Stimulated activated CD4-positive, alpha-beta T cell treated with anti-CD3 and anti-CD28 coated beads, Interleukin-12 subunit alpha, Interleukin-12 subunit beta, amount 100 ng/mL, for 24 hours (primary cell): ENCODE measurements at regions not wholly inside any gene's neighbourhood (a gene's known extent, or its start where the extent isn't known, plus 50 kb on each side); places are given as distances from the start of the nearest gene placed in this dataset.

ENCODE experiments used
- DNase-seq, 2 experiments: peaks; one replicate each; pipeline ENCODE4 v3.0.0-alpha.2; 2020; ENCODE audit warnings: low read depth in 2 of 2

DNA sequence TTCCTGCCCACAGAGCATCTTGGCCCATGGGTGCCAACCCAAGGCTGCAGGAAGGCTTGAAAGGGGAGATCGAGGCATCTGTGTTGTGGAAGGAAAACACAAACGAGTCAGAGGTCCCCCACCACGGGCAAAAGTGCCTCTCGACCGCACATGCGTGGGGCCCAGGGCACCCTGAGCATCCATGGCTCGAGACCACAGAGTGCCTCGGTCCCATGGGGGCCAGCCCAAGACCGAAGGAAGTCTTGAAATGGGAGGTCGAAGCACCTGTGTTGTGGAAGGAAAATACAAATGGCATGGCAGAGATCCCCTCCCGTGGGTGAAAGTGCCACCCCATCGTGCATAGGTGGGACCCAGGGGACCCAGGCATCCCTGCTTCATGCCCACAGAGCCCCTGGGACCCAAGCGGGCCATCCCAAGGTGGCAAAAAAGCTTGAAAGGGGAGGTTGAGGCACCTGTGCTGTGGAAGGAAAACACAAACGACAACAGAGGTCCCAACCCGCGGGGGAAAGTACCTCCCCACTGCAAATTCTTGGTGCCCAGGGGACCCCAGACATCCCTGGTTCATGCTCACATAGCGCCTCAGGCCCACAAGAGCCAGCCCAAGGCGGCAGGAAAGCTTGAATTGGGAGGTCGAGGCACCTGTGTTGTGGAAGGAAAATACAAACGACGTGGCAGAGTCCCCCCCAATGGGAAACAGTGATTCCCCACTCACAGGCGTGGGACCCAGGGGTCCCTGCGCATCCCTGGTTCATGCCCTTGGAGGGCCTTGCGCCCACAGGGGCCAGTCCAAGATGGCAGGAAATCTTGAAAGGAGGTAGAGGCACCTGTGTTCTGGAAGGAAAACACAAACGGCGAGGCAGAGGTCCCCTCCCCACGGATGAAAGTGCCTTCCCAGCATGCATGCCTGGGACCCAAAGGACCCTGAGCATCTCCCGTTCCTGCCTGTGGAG is 373.0 kb downstream of the ALG10 start:
- DNase-seq: no peak

DNA sequence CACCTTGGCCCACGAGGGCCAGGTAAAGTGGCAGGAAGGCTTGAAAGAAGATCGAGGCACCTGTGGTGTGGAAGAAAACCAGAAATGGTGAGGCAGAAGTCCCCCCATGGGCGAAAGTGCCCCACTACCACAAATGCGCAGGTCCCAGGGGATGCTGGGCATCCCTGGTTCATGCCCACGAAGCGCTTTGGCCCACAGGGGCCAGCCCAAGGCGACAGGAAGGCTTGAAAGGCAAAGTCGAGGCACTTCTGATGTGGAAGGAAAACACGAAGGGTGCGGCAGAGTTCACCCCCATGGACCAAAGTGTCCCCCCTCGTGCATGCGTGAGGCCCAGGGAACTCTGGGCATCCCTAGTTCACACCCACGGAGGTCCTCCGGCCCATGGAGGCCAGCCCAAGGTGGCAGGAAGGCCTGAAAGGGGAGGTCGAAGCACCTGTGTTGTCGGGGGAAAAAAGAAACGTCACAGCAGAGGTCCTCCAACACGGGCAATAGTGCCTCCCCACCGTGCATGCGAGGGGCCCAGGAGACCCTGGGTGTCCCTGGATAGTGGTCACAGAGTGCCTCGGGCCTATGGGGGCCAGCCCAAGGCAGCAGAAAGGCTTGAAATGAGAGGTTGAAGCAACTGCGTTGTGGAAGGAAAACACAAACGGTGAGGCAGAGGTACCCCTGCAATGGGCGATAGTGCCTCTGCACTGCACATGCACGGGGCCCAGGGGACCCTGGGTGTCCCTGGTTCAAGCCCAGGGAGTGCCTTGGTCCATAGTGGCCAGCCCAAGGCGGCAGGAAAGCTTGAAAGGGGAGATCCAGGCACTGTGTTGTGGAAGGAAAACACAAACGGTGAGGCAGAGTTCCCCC is 373.9 kb downstream of the ALG10 start:
- no peak for DNase-seq

DNA sequence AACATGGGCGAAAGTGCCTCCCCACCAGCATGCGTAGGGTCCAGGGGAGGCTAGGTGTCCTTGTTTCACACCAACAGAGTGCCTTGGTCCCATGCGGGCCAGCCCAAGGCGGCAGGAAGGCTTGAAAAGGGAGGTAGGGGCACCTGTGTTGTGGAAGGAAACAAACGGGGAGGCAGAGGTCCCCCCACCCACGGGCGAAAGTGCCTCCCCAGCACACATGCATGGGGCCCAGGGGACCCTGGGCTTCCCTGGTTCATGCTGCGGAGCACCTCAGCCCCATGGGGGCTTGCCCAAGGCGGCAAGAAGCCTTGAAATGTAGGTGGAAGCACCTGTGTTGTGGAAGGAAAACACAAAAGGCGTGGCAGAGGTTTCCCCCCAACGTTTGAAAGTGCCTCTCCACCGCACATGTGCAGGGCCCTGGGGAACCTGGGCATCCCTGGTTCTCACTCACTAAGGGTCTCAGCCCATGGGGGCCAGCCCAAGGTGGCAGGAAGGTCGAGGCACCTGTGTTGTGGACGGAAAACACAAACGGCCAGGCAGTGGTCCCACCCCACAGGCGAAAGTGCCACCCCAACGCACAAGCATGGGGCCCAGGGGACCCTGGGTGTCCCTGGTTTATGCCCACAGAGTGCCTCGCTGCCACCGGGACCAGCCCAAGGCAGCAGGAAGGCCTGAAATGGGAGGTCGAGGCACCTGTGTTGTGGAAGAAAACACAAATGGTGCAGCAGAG is 374.7 kb downstream of the ALG10 start:
- no peak for DNase-seq

DNA sequence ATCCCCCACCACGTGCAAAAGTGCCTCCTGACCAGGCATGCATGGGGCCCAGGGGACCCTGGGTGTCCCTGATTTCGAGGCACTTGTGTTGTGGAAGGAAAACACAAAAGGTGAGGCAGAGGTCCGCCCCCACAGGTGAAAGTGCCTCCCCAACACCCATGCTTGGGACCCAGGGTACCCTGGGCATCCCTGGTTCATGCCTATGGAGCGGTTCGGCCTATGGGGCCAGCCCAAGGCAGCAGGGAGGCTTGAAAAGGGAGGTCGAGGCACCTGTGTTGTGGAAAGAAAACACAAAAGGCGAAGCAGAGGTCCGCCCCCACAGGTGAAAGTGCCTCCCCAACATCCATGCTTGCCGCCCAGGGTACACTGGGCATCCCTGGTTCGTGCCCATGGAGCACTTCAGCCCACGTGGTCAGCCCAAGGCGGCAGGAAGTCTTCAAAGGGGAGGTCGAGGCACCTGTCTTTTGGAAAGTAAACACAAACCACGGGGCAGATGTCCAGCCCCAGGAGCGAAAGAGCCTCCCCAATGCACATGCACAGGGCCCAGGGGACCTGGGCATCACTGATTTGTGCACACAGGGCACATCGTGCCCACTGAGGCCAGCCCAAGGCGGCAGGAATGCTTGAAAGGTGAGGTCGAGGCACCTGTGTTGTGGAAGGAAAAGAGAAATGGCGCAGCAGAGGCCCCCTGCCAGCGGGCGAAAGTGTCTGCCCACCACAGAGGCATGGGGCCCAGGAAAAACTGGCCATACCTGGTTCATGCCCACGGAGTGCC is 375.5 kb downstream of the ALG10 start:
- no peak for DNase-seq

DNA sequence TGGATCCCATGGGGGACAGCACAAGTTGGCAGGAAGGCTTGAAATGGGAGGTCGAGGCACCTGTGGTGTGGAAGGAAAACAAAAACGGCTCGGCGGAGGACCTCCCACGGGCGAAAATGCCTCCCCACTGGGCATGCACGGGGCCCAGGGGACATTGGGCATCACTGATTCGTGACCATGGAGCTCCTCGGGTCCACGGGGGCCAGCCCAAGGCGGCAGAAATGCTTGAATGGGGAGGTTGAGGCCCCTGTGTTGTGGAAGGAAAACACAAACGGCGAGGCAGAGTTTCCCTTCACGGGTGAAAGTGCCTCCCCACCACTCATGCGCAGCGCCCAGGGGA is 376.0 kb downstream of the ALG10 start:
- DNase-seq: no peak

DNA sequence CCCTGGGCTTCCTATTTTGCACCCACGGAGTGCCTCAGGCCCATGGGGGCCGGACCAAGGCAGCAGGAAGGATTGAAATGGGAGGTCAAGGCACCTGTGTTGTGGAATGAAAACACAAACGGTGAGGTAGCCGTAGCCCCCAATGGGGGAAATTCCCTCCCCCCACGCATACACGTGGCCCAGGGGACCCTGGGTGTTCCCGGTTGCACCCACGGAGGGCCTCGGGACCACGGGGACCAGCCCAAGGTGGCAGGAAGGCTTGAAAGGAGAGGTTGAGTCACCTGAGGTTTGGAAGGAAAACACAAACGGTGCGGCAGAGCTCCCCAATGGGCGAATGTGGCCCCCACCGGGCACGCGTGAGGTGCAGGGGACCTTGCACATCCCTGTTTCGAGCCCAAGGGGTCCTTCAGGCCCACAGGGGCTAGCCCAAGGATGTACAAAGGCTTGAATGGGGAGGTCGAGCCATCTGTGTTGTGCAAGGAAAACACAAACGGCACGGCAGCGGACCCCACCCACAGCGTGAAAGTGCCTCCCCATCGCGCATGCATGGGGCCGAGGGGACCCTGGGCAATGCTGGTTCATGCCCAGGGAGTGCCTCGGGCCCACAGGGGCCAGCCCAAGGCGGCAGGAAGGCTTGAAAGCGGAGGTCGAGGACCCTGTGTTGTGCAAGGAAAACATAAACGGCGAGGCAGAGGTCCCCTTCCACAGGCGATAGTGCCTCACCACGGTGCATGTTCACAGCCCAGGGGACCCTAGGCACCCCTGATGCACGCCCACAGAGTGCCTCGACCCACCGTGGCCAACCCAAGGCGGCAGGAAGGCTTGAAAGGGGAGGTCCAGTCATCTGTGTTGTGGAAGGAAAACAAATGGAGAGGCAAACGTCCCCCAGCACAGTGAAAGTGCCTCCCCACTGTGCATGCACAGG is 376.7 kb downstream of the ALG10 start:
- DNase-seq: no peak

DNA sequence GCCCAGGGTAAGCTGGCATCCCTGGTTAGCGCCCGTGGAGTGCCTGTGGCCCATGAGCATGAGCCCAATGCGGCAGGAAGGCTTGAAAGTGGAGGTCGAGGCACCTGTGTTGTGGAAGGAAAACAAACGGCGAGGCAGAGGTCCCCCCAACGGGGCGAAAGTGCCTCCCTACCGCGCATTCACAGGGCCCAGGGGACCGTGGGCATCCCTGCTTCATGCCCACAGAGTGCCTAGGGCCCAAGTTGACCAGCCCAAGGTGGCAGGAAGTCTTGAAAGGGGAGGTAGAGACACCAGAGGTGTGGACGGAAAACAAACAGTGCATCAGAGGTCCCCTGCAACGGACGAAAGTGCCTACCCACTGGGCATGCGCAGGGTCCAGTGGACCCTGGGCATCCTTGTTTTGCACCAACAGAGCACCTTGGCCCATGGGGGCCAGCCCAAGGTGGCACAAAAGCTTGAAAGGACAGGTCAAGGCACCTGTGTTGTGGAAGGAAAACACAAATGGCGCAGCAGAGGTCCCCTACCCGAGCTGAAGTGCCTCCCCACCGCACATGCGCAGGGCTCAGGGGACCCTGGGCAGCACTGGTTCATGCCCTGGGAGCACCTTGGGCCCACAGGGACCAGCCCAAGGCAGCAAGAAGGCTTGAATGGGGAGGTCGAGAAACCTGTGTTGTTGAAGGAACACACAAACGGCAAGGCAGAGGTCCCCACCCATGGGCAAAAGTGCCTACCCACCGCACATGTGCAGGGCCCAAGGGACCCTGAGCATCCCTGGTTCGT is 377.5 kb downstream of the ALG10 start:
- DNase-seq: no peak

DNA sequence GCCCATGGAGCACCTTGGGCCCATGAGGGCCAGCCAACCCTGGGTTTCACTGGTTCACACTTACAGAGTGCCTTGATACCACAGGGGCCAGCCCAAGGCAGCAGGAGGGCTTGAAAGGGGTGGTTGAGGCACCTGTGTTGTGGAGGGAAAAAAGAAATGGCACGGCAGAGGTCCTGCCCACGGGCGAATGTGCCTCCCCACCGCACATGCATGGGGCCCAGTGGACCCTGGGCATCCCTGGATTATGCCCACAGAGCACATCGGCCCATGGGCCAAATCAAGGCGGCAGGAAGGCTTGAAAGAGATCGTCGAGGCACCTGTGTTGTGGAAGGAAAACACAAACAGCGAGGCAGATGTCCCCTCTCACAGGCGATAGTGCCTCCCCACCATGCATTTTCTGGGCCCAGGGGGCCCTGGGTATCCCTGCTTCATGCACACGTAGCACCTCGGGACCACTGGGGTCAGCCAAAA is 378.1 kb downstream of the ALG10 start:
- no peak for DNase-seq

DNA sequence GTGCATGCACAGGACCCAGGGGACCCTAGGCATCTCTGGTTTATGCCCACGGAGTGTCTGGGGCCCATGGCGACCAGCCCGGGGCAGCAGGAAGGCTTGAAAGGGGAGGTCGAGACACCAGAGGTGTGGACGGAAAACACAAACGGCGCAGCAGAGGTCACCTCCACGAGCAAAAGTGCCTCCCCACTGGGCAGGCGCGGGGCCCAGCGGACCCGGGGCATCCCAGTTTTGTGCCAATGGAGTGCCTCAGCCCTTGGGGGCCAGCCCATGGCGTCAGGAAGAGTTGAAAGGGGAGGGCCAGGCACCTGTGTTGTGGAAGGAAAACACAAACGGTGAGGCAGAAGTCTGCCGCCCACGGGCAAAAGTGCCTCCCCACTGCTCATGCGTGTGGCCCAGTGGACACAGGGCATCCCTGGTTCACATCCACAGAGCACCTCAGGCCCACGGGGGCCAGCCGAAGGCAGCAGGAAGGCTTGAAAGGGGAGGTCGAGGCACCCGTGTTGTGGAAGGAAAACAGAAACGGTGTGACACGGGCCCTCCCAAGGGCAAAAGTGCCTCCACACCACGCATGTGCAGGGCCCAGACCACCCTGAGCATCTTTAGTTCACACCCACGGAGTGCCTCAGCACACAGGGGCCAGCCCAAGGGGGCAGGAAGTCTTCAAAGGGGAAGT is 378.8 kb downstream of the ALG10 start:
- no peak for DNase-seq

DNA sequence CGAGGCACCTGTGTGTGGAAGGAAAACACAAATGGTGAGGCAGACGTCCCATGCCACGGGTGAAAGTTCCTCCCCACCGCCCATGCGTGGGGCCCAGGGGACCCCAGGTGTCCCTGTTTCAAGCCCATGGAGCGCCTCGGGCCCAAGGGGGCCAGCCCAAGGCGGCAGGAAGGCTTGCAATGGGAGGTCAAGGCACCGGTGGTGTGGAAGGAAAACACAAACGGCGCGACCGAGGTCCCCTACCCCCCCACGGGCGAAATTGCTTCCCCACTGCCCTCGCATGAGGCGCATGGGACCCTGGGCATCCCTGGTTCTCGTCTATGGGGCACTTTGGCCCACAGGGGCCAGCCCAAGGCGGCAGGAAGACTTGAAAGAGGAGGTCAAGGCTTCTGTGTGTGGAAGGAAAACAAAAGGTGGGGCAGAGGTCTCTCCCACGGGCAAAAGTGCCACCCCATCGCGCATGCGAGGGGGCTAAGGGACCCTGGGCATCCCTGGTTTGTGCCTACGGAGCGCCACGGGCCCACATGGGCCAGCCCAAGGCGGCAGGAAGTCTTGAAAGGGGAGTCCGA is 379.4 kb downstream of the ALG10 start:
- DNase-seq: no peak

DNA sequence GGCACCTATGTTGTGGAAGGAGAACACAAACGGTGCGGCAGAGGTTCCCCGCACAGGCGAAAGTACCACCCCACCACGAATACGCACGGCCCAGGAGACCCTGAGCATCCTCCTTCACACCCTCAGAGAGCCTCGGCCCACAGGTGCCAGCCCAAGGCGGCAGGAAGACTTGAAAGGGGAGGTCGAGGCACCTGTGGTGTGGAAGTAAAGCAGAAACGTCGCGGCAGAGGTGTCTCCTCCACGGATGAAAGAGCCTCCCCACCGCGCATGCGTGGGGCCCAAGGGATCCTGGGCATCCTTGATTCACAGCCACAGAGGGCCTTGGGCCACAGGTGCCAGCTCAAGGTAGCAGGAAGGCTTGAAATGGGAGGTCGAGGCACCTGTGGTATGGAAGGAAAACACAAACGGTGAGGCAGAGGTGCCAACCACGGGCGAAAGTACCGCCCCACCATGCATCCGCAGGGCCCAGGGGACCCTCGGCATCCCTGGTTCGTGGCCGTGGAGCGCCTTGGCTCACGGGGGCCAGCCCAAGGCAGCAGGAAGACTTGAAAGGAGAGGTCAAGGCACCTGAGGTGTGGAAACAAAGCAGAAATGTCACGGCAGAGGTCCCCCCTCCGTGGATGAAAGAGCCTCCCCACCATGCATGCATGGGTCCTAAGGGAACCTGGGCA is 380.1 kb downstream of the ALG10 start:
- no peak for DNase-seq

DNA sequence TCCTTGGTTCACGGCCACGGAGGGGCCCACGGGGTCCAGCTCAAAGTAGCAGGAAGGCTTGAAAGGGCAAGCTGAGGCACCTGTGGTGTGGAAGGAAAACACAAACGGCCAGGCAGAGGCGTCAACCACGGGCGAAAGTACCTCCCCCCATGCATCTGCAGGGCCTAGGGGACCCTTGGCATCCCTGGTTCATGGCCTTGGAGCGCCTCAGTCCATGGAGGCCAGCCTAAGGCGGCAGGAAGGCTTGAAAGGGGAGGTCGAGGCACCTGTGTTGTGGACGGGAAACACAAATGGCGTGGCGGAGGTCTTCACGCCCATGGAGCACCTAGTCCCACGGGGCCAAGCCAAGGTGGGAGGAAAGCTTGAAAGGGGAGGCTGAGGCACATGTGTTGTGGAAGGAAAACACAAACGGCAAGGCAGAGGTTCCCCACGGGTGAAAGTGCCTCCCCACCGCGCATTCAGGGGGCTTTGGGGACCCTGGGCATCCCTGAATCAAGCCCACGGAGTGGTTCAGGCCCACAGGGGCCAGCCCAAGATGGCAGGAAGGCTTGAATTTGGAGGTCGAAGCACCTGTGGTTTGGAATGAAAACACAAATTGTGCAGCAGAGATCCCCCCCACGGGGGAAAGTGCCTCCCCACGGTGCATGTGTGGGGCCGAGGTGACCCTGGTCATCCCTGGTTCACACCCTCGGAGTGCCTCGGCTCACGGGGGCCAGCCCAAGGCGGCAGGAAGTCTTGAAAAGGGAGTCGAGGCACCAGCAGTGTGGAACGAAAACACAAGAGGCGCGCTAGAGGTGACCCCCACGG is 380.8 kb downstream of the ALG10 start:
- no peak for DNase-seq

DNA sequence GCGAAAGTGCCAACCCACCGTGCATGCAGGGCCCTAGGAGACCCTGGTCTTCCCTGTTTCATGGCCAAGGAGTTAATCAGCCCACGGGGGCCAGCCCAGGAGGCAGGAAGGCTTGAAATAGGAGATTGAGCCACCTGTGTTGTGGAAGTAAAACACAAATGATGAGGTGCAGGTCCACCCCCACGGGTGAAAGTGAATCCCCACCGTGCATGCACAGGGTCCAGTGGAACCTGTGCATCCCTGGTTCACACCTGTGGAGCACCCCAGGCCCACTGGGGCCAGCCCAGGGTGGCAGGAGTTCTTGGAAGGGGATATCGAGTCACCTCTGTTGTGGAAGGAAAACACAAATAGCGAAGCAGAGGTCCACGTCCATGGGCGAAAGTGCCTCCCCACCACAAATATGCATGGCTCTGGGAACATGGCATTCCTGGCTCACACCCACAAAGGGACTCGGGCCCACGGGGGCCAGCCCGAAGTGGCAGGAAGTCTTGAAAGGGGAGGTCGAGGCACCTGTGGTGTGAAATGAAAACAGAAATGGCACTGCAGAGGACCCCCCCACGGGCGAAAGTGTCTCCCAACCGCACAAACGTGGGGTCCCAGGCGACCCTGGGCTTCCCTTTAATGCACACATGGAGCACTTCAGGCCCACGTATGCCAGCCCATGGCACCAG is 381.5 kb downstream of the ALG10 start:
- no peak for DNase-seq

DNA sequence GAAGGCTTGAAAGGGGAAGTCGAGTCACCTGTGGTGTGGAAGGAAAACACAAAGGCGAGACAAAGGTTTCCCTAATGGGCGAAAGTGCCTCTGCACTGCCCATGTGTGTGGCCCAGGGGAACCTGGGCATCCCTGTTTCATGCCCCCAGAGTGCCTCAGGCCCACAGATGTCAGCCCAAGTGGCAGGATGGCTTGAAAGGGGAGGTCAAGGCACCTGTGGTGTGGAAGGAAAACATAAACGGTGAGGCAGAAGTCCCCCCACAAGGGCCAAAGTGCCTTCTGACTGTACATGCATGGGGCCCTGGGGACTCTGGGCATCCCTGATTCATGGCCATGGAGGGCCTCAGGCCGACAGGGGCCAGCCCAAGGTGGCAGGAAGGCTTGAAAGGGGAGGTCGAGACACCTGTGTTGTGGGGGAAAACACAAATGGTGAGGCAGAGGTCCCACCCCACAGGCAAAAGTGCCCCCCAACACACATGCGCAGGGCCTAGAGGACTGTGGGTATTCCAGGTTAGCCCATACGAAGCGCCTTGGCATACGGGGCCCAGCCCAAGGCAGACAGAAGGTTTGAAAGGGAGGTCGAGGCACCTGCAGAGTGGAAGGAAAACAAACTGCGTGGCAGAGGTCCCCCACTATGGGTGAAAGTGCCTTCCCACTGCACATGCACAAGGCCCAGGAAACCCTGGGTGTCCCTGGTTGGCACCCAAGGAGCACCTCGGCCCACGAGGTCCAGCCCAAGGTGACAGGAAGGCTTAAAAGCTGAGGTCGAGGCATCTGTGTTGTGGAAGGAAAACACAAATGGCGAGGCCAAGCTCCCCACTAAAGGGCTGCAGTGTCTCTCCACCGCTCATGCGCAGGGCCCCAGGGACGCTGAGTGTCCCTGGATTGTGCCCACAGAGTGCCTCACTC is 382.3 kb downstream of the ALG10 start:
- no peak for DNase-seq
